NCI-H524 (cell line): ENCODE measurements at regions not wholly inside any gene's neighbourhood (a gene's known extent, or its start where the extent isn't known, plus 50 kb on each side); places are given as distances from the start of the nearest gene placed in this dataset.
"Not testable (repeated sequence)": the region's sequence is repeated elsewhere in the genome, so short reads cannot be mapped to it uniquely, and the experiment has no call there.

Experiments
- DNase-seq, 2 experiments: peaks; one replicate each; lab custom pipeline; 2025; lab: John Stamatoyannopoulos, UW

GRCh38 chr12:72723732-72724131, 451.6 kb downstream of the TRHDE start:
- DNase-seq: no peak

GRCh38 chr12:72729451-72730010, 457.4 kb downstream of the TRHDE start:
- DNase-seq: no peak

GRCh38 chr12:72734581-72734980, 462.4 kb downstream of the TRHDE start:
- DNase-seq: no peak

DNA sequence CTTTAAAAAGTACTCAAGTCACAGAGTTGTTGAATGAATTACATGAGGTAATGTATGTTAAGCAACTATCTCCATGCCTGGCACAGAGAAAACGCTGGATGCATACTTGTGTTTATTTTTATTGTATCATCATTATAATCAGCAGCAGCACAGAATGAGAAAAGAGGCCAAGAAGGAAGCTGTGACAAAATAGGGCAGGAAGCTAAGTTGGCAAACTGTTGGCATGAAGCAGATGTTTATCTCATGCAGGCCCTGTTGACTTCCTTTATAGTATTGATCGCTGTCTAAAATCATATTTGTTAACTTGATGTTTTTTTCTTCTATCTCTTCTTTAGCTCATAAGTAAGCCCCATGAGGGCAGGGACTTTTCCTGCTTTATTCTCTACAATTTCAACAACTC, 466.6 kb downstream of the TRHDE start:
- DNase-seq: no peak

- no peak for DNase-seq
Observed at GRCh38 chr12:72740064-72740463, 467.9 kb downstream of the TRHDE start.

DNA sequence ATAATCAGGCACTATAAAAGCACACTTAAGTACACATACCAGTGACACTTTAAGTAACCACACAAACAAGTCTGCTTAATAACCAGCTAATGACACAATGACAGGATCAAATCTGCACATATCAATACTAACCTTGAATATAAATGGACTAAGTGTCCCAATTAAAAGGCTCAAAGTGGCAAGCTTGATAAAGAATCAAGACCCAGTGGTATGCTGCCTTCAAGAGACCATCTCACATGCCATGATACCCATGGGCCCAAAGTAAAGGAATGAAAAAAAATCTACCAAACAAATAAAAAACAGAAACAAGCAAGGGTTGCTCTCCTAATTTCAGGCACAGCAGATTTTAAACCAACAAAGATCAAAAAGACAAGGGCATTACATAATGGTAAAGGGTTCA, 470.4 kb downstream of the TRHDE start:
- no peak for DNase-seq

GRCh38 chr12:72746048-72746447, 473.9 kb downstream of the TRHDE start:
- DNase-seq: no peak

DNA sequence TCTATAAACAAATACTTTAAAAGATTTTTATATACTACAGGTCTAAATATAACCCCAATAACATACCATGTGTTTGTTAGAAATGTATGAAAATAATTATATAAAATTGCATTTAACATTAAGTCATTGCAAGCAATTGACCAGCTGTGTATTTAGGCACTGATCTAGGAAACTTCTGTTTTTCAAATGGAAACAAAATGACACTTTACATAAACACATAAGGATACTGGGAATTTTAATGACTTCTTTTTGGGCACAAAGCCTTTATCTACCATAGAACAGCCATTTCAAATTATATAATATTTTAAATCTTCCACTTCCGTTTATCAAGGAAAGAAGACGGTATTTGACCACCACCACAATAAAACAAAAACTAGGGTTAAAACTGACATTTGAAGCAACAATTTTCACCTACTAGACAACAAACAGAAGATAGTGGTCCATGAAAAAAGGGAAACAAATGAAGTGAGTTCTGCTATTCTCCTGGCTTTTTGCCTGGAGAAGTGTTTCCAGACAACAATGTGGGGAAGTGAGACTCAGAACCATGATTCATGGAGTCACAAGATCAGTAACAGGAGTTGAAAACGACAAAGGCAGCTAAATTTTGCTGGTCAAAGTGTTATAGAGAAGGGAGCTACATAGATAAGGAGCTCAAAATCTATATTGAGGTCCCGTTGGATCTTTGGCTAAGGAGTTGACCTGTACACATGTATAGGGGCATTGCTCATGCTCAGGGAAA, 475.1 kb downstream of the TRHDE start:
- DNase-seq: no peak

DNA sequence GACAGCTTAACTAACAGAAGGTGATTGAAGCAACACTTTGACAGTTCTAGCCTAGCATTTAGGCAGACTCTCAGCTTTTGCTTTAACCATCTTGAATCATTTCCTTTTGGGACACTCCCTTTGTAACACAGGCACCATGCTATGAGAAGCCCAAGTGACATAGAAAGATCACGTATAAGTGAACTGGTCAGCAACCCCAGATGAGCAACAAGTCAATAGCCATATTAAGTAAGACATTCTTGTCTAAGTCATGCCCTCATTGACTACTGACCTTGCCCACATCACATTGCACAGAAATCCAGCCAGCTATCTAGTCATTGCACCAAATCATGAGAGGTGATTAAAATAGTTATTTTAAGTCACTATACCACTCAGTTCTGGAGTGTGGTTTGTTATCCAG, 476.8 kb downstream of the TRHDE start:
- DNase-seq: no peak

GRCh38 chr12:72753571-72753970, 481.4 kb downstream of the TRHDE start:
- peak in 1 of 2 experiments; percentile 28 for DNase-seq

DNA sequence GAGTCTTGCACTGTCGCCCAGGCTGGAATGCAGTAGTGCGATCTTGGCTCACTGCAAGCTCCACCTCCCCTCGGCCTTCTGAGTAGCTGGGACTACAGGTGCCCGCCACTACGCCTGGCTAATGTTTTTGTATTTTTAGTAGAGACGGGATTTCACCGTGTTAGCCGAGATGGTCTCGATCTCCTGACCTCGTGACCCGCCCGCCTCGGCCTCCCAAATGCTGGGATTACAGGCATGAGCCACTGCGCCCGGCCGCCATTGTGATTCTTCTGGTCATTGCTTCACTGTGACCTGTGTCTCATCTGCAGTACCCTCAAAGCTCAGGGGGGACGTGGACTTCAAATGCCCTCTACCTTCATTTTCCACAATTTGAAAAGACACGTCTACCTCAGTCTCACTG, 481.9 kb downstream of the TRHDE start:
- DNase-seq: not testable (repeated sequence)

DNA sequence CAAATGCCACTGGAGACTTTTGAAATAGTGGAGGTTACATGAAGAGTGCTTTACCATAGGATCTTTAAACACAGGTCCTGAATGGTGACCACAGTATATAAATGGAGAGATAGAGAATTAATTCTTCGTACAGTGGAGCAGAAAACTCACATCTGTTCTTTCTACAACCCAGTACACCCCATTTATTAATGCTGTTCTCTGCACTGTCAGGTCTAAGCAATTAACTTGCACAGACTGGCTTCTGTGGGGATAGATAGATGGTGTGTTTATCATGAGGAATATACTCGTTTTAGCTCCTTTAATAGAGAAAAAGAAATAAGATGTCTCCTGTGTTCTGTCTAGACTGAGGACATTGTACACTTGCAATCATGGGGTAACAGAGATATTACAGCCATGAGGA, 494.3 kb downstream of the TRHDE start:
- DNase-seq: no peak

DNA sequence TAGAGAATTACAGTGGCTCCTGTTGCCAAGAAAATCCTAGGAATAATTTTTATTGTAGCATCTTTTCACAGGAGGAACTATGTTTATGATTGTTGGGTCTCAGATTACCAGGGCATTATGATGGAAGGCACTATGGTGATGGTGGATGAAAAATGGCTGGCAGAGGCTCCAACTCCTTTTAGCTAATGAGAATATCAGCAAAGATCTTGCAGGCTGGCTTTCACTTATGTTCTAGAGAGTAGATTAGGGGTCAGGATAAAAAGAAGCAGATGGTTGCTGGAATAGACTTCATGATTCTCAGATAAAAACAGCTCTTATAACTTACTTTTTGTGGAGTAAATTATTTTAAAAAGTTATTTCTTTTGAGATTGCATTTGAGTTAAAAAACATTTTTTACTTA, 501.9 kb downstream of the TRHDE start:
- peak in 1 of 2 experiments; percentile 6 for DNase-seq

DNA sequence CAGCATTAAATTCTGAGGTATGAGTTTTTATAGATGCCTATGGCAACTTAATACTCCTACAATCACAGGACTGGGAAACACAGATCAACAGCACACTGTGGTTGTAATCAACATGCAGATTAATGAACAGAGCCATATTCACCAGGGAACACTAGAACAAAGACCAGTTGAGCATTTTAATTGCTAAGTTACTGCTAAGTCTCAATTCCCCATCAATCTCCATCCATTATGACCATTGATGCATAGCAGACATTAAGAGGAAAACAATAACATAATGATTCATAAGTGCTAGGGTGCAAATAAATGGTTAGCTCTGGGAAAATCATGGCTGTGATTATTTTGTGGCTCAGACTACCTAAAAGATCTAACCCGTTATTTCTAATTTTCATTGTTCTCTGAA, 505.6 kb downstream of the TRHDE start:
- no peak for DNase-seq

DNA sequence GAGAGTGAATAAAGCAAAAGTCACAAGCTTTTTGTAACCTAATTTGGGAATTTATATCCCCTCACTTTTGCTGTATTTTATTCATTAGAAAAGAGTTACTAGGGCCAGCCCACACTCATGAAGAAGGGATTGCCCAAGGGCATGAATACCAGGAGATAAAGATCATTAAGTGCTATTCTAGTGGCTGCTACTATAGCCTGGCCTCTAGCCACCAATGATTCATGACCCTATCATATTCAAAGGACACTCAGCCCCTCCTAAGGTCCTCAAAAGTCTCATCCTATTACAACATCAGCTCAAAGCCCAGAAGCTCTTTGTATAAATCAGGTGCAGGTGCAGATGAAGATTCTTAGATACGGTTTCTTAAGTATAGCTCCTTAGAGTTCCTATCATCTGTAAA, 518.1 kb downstream of the TRHDE start:
- DNase-seq: no peak

DNA sequence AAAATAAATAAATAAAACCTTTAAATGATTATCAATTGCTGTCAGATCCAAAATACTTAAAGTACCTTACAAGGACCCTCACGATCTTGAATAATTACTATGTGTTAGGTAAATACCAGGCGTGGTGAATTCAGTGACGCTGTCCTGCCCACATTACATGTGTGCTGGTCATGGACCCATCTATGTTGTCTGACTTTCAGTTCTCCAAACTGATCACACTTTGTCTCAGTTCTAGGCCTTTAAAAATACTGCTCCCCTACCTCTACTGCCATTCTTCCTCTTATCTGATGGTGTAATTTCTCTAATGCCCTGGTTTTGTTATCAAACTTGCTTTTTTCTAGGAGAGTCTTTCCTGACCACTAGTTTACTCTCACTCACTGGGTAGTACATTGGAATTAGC, 520.7 kb downstream of the TRHDE start:
- DNase-seq: no peak

DNA sequence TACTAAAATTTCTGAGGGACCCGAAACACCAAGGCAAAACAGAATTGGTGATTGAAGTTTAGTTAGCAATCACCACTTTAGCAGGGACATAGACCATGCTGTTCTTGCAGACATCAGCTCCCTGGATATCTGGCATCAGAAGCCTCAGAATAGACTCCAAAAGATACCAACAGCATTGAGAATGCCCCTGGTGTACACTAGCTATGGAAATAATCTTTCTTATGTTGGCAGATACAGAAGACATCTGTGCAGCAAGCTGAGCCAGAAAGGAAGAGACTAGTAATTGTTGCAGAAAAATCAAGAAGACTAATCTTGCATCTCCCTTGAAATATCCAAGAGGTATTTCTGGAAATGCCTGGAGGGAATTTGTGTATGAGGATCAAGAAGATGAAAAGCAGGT, 521.6 kb downstream of the TRHDE start:
- no peak for DNase-seq

DNA sequence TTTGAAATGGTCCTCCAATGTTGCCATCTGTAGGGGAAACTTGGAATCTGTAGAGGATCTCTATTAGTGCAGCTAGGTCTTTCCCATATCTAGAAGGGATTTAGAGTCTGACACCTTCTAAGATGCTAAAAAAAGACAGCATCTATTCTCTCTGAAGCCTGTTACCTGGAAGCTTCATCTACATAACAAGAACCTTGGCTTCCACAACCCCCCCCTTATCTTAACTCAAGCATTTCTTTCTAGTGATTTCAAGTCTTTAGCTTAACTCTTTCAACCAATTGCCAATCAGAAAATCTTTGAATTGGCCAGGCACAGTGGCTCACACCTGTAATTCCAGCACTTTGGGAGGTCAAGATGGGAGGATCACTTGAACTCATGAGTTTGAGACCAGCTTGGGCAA, 543.3 kb downstream of the TRHDE start:
- DNase-seq: peak in 1 of 2 experiments; percentile 28

DNA sequence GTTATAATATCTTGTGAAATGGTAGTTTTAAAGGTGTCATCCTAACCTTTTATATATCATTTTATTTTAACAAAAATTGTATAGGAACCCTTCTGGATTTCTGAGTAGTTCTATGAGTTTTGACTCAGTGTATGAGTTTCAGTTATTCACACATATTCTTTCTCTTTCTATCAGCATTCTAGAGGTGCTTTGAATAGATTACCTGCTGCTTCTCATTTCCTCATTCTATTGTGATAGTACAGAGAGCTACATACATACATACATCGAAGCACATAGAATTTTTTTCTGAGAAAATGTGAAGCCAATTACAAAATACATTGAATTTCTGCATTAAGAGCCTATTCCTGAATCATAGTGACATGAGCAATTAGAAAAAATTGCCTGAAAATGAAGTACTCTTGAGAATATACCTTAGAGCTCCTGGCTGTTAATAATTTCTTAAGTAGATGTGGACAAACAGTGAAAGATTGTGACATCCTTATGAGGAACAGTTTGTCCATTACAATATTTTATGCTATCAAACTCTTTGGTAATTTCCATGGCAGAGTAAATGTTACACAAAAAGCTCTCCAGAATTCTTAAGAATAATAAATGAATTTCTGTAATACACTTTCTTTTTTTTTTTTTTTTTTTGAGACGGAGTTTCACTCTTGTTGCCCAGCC, 556.6 kb downstream of the TRHDE start:
- DNase-seq: no peak

DNA sequence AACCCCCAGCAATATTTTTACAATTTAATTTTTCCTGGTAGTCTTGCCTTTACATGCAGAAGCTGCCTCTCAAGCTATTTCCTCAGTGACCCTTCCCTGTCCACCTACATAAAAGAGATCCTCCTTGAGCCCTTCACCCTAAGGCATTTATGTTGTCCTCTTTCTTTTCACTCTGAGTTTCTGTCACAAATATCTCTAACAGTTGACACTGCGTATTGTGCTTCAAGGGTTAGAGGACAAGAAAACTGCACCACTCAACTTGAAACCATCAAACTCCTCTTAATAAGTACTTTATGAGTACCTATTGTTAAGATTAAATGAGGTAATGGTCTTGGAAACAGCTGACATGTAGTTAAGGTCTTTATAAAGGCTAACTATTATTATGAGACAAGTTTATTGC, 557.7 kb downstream of the TRHDE start:
- DNase-seq: peak in 1 of 2 experiments; percentile 4

DNA sequence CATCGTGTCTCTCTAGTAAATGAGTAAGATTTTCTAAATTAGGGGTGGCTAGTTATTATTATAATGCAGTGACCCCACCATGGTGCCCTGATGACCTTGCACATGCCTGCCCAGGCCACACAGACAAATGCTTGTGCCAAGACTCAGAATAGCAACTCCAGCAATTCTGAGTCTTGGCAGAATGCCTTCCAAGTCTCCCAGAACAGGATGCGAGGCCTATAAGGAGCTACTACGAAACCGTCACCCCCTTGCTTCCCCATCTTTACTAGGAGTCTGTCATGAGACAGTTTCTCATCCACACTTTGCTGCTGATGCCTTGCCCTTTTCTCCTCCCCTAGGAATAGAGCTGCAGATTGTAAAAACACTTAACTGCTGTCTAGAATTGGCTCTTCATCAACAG, 559.9 kb downstream of the TRHDE start:
- DNase-seq: no peak

- DNase-seq: peak; percentile 27 to 72
Observed at GRCh38 chr12:72836194-72836593, 564.0 kb downstream of the TRHDE start.

- no peak for DNase-seq
Observed at GRCh38 chr12:72839696-72840095, 567.5 kb downstream of the TRHDE start.
